Stimulated activated CD4-positive, alpha-beta T cell treated with anti-CD3 and anti-CD28 coated beads, Interleukin-4, amount 100 ng/mL, for 1 hour (primary cell): ENCODE measurements at regions not wholly inside any gene's neighbourhood (a gene's known extent, or its start where the extent isn't known, plus 50 kb on each side); places are given as distances from the start of the nearest gene placed in this dataset.

Source experiments
- DNase-seq: peaks from one replicate; pipeline ENCODE4 v3.0.0-alpha.2; 2020

- DNase-seq: no peak
Observed at GRCh38 chr2:226064932-226065570, 665.5 kb downstream of the NYAP2 start.

- DNase-seq: no peak
Observed at GRCh38 chr2:226063704-226064440, 664.4 kb downstream of the NYAP2 start.

GRCh38 chr2:226059961-226060627 is 660.6 kb downstream of the NYAP2 start:
- no peak for DNase-seq

GRCh38 chr2:226057914-226058313 is 658.4 kb downstream of the NYAP2 start:
- DNase-seq: no peak

- DNase-seq: no peak
Observed at GRCh38 chr2:226057365-226057764, 657.9 kb downstream of the NYAP2 start.

GRCh38 chr2:226052772-226053416 is 653.4 kb downstream of the NYAP2 start:
- DNase-seq: no peak

- DNase-seq: no peak
Observed at GRCh38 chr2:226050822-226051221, 651.3 kb downstream of the NYAP2 start.

GRCh38 chr2:226048611-226049010 is 649.1 kb downstream of the NYAP2 start:
- no peak for DNase-seq

GRCh38 chr2:226045080-226045479 is 645.6 kb downstream of the NYAP2 start:
- DNase-seq: no peak

GRCh38 chr2:226040344-226040900 is 640.9 kb downstream of the NYAP2 start:
- no peak for DNase-seq

- no peak for DNase-seq
Observed at GRCh38 chr2:226037526-226037925, 638.0 kb downstream of the NYAP2 start.

- DNase-seq: peak; percentile 24
Observed at GRCh38 chr2:226031647-226032501, 632.4 kb downstream of the NYAP2 start.

- DNase-seq: peak; percentile 19
Observed at GRCh38 chr2:226030788-226031646, 631.5 kb downstream of the NYAP2 start.

- no peak for DNase-seq
Observed at GRCh38 chr2:226030369-226030768, 630.9 kb downstream of the NYAP2 start.

- no peak for DNase-seq
Observed at GRCh38 chr2:226023946-226024345, 624.4 kb downstream of the NYAP2 start.

GRCh38 chr2:226023383-226023782 is 623.9 kb downstream of the NYAP2 start:
- DNase-seq: no peak

- no peak for DNase-seq
Observed at GRCh38 chr2:226020956-226021355, 621.4 kb downstream of the NYAP2 start.

- DNase-seq: no peak
Observed at GRCh38 chr2:226020176-226020575, 620.7 kb downstream of the NYAP2 start.

- no peak for DNase-seq
Observed at GRCh38 chr2:226018641-226019040, 619.1 kb downstream of the NYAP2 start.

- no peak for DNase-seq
Observed at GRCh38 chr2:226017537-226017936, 618.0 kb downstream of the NYAP2 start.

GRCh38 chr2:226017107-226017506 is 617.6 kb downstream of the NYAP2 start:
- no peak for DNase-seq
